CD4-positive, CD25-positive, alpha-beta regulatory T cell (primary cell): ENCODE measurements at regions not wholly inside any gene's neighbourhood (a gene's known extent, or its start where the extent isn't known, plus 50 kb on each side); places are given as distances from the start of the nearest gene placed in this dataset.
"Not testable (repeated sequence)": the region's sequence is repeated elsewhere in the genome, so short reads cannot be mapped to it uniquely, and the experiment has no call there.

Source experiments
- ATAC-seq, 2 donors: fragments of 150-1000 bp; cut with Tn5 transposase; one replicate each; pipeline ENCODE4 v1.10.0; 2021; ENCODE audit warnings: low read depth in 2 of 2, moderate number of reproducible peaks in 2 of 2, moderate library complexity in 1 of 2
- DNase-seq, 3 donors: peaks; one replicate each; pipeline versions ENCODE4 v3.0.0 to v3.0.0-alpha.2; 2012 to 2022; ENCODE audit warnings: mixed read lengths in 1 of 3
- H3K27ac ChIP-seq: one replicate; pipeline ENCODE4 v1.7.0; 2013; ENCODE audit warnings: mild to moderate bottlenecking, low read length; ENCODE audit not compliant: insufficient read depth, poor library complexity, severe bottlenecking
- H3K27me3 ChIP-seq: one replicate; pipeline ENCODE4 v1.7.0; 2013; ENCODE audit warnings: low read length; ENCODE audit not compliant: control insufficient read depth, insufficient read depth
- H3K36me3 ChIP-seq: one replicate; pipeline ENCODE4 v1.7.0; 2013; ENCODE audit warnings: mild to moderate bottlenecking, low read length, moderate library complexity; ENCODE audit not compliant: control insufficient read depth, insufficient read depth
- H3K4me1 ChIP-seq: 2 replicates; pipeline ENCODE4 v1.7.0; 2013; ENCODE audit warnings: mild to moderate bottlenecking, low read length; ENCODE audit not compliant: insufficient read depth, control insufficient read depth, poor library complexity, severe bottlenecking
- H3K4me3 ChIP-seq: one replicate; pipeline ENCODE4 v1.7.0; 2013; ENCODE audit warnings: low read depth, mild to moderate bottlenecking, low read length, moderate library complexity
- H3K9me3 ChIP-seq, 2 experiments: 1 replicate in 1 of 2; 2 replicates in 1 of 2; pipeline ENCODE4 v1.7.0; 2013; ENCODE audit warnings: low read length in 2 of 2, mild to moderate bottlenecking in 1 of 2, moderate library complexity in 1 of 2; ENCODE audit not compliant: control insufficient read depth in 2 of 2
- H3K27ac Mint-ChIP-seq, 3 donors: one replicate each; pipeline ENCODE4 v1.8.0; 2020 to 2022; ENCODE audit warnings: mild to moderate bottlenecking in 3 of 3, mixed read lengths in 3 of 3, moderate library complexity in 2 of 3
- H3K27me3 Mint-ChIP-seq: one replicate; pipeline ENCODE4 v1.8.0; 2022; ENCODE audit warnings: mild to moderate bottlenecking, mixed read lengths
- H3K36me3 Mint-ChIP-seq: one replicate; pipeline ENCODE4 v1.8.0; 2020; ENCODE audit warnings: mixed read lengths
- H3K4me1 Mint-ChIP-seq, 4 donors: one replicate each; pipeline ENCODE4 v1.8.0; 2020 to 2022; ENCODE audit warnings: mixed read lengths in 4 of 4, mild to moderate bottlenecking in 1 of 4
- H3K4me3 Mint-ChIP-seq, 4 donors: one replicate each; pipeline ENCODE4 v1.8.0; 2020 to 2022; ENCODE audit warnings: mild to moderate bottlenecking in 4 of 4, mixed read lengths in 4 of 4, moderate library complexity in 3 of 4
- H3K9me3 Mint-ChIP-seq, 7 donors: one replicate each; pipeline ENCODE4 v1.8.0; 2020 to 2022; ENCODE audit warnings: mixed read lengths in 7 of 7, mild to moderate bottlenecking in 3 of 7, moderate library complexity in 2 of 7

- H3K4me1 ChIP-seq, ATAC-seq, H3K4me3 Mint-ChIP-seq, H3K9me3 Mint-ChIP-seq, H3K27ac Mint-ChIP-seq, H3K9me3 ChIP-seq, H3K4me1 Mint-ChIP-seq, H3K27me3 ChIP-seq, H3K36me3 ChIP-seq, H3K36me3 Mint-ChIP-seq, H3K27me3 Mint-ChIP-seq, H3K27ac ChIP-seq, H3K4me3 ChIP-seq, DNase-seq: not testable (repeated sequence)
Observed at GRCh38 chr5:119754825-119755224, 125.5 kb downstream of the FAM170A start.

DNA sequence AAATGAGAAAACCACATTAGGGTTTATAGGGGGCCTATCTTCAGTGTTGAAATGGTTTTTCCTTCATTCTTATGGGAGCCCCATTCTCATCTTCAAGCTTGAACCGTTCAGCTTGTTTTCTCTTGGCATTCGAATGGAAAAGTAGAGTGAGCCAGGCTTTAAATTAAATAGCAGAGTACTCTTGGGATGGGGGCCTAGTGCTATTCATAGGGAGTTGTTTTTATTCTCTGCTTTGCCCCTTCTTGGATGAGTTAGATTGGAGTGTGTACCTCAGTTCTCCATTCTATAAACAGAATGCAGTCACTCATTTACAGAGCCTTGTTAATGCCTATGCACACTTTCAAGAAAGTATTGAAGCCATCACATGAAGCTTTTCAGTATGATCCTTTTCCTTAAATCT lies 127.9 kb downstream of the FAM170A start:
- H3K4me3 ChIP-seq = no peak overlapping the region
- ATAC-seq (no peak), DNase-seq (no peak)
- H3K27ac ChIP-seq = no peak overlapping the region
- no peaks in the 10 kb centered on the region for H3K9me3 ChIP-seq
- Mint-ChIP-seq H3K36me3 (no peaks in the 10 kb centered on the region), H3K4me3 (no peak overlapping the region), H3K9me3 (peaks cover 0 to 8% (median 0%) of the 10 kb centered on the region in 7 donors), H3K27me3 (no peaks in the 10 kb centered on the region), H3K27ac (no peak overlapping the region), H3K4me1 (no peaks in the 10 kb centered on the region)
- H3K36me3 ChIP-seq = no peaks in the 10 kb centered on the region
- no peaks in the 10 kb centered on the region for H3K27me3 ChIP-seq
- no peaks in the 10 kb centered on the region for H3K4me1 ChIP-seq

- not testable (repeated sequence) for ATAC-seq, H3K4me1 Mint-ChIP-seq, H3K4me3 ChIP-seq, H3K9me3 Mint-ChIP-seq, H3K36me3 Mint-ChIP-seq, H3K27ac ChIP-seq, H3K27ac Mint-ChIP-seq, H3K27me3 Mint-ChIP-seq, DNase-seq, H3K9me3 ChIP-seq, H3K27me3 ChIP-seq, H3K36me3 ChIP-seq, H3K4me1 ChIP-seq
- peak overlapping the region in 1 of 4 donors; percentile 39 for H3K4me3 Mint-ChIP-seq
Observed at GRCh38 chr5:119769695-119770693, 140.6 kb downstream of the FAM170A start.

- H3K27ac ChIP-seq, H3K9me3 ChIP-seq, H3K36me3 Mint-ChIP-seq, H3K36me3 ChIP-seq, ATAC-seq, DNase-seq, H3K4me3 ChIP-seq, H3K4me3 Mint-ChIP-seq, H3K27me3 ChIP-seq, H3K9me3 Mint-ChIP-seq, H3K4me1 ChIP-seq, H3K27me3 Mint-ChIP-seq, H3K27ac Mint-ChIP-seq, H3K4me1 Mint-ChIP-seq: not testable (repeated sequence)
Observed at GRCh38 chr5:119780145-119780544, 150.8 kb downstream of the FAM170A start.

DNA sequence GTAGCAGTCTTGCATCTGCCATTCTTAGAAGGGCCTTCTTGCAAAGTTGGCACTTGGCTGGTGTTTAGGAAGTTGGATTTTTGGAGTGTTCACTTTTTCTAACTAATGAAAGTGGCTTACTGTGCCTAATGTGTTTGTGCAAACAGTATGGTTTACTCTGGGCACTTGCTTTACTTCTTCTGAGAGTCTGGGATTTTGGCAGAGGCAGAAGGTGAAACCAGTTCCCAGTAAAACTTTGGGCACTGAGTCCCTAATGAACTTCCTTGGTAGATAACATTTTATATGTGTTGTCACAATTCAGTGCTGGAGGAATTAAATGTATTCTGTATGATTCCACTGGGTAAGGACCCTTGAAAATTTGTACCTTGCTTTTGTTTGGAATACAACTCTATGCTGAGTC lies 155.7 kb downstream of the FAM170A start:
- Histone ChIP-seq H3K4me3 (no peak overlapping the region), H3K4me1 (no peaks in the 10 kb centered on the region), H3K36me3 (no peaks in the 10 kb centered on the region), H3K27me3 (no peaks in the 10 kb centered on the region), H3K9me3 (no peaks in the 10 kb centered on the region), H3K27ac (no peak overlapping the region)
- DNase-seq = no peak
- Mint-ChIP-seq H3K27me3 (no peaks in the 10 kb centered on the region), H3K27ac (no peak overlapping the region), H3K4me3 (no peak overlapping the region), H3K4me1 (no peaks in the 10 kb centered on the region), H3K36me3 (no peaks in the 10 kb centered on the region), H3K9me3 (peaks cover 0 to 4% (median 0%) of the 10 kb centered on the region in 7 donors)
- no peak for ATAC-seq

DNA sequence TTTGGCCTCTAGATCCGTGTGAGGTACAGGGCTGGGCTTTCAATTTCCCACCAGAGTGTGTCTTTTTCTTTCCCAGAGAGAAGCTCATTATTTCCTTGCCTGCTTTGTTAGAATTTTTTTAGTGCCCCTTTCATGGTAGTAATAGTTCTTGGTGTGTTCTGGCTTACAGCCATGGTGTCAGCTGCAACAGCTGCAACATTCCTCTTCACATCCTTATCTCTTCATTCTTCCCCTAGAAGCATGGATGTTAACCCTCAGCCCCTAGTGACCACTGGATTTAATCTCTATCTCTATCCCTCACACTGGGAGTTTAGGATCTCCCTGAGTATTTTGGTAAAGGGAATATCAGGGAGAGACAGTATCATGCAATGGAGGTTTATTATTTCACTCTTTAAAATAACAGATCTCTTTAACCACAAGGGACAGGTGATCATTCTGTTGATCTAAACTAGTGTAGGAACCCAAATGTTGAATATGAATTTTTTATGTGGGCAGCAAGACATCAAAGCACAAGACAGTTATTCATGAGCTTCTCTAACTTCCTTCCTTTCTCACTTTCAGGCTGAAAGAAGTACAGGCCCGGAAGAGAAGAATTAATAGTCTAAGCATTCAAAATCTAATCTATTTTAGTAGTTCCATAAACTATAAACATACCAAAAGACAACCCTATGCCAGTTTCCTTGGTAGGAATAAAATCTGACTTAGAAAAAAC lies 160.2 kb downstream of the FAM170A start:
- H3K36me3 ChIP-seq = no peaks in the 10 kb centered on the region
- no peaks in the 10 kb centered on the region for H3K4me1 Mint-ChIP-seq
- no peaks in the 10 kb centered on the region for H3K27me3 Mint-ChIP-seq
- no peaks in the 10 kb centered on the region for H3K36me3 Mint-ChIP-seq
- DNase-seq (no peak), ATAC-seq (no peak)
- no peaks in the 10 kb centered on the region for H3K9me3 ChIP-seq
- peaks cover 0 to 3% (median 3%) of the 10 kb centered on the region in 7 donors for H3K9me3 Mint-ChIP-seq
- H3K27ac Mint-ChIP-seq = no peak overlapping the region
- no peak overlapping the region for H3K4me3 ChIP-seq
- no peak overlapping the region for H3K27ac ChIP-seq
- no peaks in the 10 kb centered on the region for H3K4me1 ChIP-seq
- no peaks in the 10 kb centered on the region for H3K27me3 ChIP-seq
- no peak overlapping the region for H3K4me3 Mint-ChIP-seq

DNA sequence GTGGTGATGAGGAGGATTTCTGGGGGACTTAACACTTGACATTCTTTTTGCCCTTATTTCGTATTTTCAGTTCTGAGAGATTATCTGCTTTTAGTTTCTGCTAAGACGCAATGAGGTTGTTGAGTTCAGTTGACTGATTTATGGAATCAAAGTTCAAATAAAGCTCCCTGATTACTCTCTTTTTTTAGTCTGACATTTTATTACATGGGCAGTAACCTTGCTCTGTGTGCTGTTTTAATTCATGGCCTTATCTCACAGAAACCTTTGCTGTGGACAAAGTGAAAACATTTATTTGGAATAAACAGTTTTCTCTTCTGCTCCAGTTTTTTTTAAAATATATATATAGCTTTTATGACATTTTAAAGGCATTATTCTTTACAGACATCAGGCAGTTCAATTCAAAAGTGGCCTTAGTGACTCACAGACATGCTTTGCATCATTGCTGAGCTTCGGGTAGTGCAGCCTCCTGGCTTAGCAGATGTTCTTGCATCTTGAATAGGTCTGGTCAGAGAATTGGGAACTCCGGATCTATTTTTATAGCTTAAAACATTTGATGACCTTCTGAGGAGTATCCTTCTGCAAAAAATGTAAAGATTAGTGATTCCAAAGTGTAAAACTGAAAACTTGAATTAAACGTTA lies 162.9 kb downstream of the FAM170A start:
- H3K9me3 ChIP-seq = no peaks in the 10 kb centered on the region
- no peak overlapping the region for H3K4me3 Mint-ChIP-seq
- no peaks in the 10 kb centered on the region for H3K36me3 Mint-ChIP-seq
- DNase-seq = no peak
- no peaks in the 10 kb centered on the region for H3K4me1 Mint-ChIP-seq
- no peak for ATAC-seq
- H3K27me3 ChIP-seq = no peaks in the 10 kb centered on the region
- H3K27ac ChIP-seq = no peak overlapping the region
- H3K27me3 Mint-ChIP-seq = no peaks in the 10 kb centered on the region
- no peaks in the 10 kb centered on the region for H3K36me3 ChIP-seq
- peaks cover 0 to 3% (median 3%) of the 10 kb centered on the region in 7 donors for H3K9me3 Mint-ChIP-seq
- H3K4me3 ChIP-seq = no peak overlapping the region
- no peaks in the 10 kb centered on the region for H3K4me1 ChIP-seq
- no peak overlapping the region for H3K27ac Mint-ChIP-seq
